Adrenal gland (tissue), 9 donors: ENCODE measurements at regions not wholly inside any gene's neighbourhood (a gene's known extent, or its start where the extent isn't known, plus 50 kb on each side); places are given as distances from the start of the nearest gene placed in this dataset.
"Not testable (repeated sequence)": the region's sequence is repeated elsewhere in the genome, so short reads cannot be mapped to it uniquely, and the experiment has no call there.

ENCODE experiments used
- DNase-seq, 7 donors: peaks; one replicate each; pipeline ENCODE4 v3.0.0-alpha.2; 2019 to 2020
- H3K27ac ChIP-seq, 5 donors: fragments of 200-600 bp; sonication (generic) in 4 of 5; 1 replicate in 3 of 5; 2 replicates in 2 of 5; pipeline versions ENCODE4 v1.5.1 to v1.8.0; 2016 to 2020; ENCODE audit warnings: mild to moderate bottlenecking in 1 of 5
- H3K27me3 ChIP-seq: fragments of 200-600 bp; 2 replicates; pipeline ENCODE4 v1.8.0; 2021
- H3K36me3 ChIP-seq, 2 donors: fragments of 200-600 bp; replicated peaks in 1 of 2; 1 replicate in 1 of 2; 2 replicates in 1 of 2; pipeline versions ENCODE4 v1.5.1 to v1.8.0; 2018 to 2022
- H3K4me1 ChIP-seq, 2 donors: fragments of 200-600 bp; replicated peaks in 1 of 2; 1 replicate in 1 of 2; 2 replicates in 1 of 2; pipeline versions ENCODE4 v1.5.1 to v1.8.0; 2018 to 2021
- H3K4me3 ChIP-seq, 4 donors: fragments of 200-600 bp; sonication (generic) in 3 of 4; one replicate each; pipeline ENCODE4 v1.5.1; 2016 to 2018
- H3K9me3 ChIP-seq, 3 donors: fragments of 200-600 bp; sonication (generic) in 1 of 3; replicated peaks in 1 of 3; 1 replicate in 2 of 3; 2 replicates in 1 of 3; pipeline versions ENCODE4 v1.5.1 to v1.8.0; 2016 to 2021
- POLR2A ChIP-seq, 2 donors: fragments of 450-650 bp; IDR thresholded peaks; one replicate each; pipeline ENCODE4 v1.6.1; 2017; ENCODE audit warnings: antibody characterized with exemption in 2 of 2, mild to moderate bottlenecking in 2 of 2, moderate library complexity in 1 of 2
- WGBS, 4 donors: extraction: QIAGEN DNeasy Blood & Tissue Kit in 2 of 4; methylation state at CpG; one replicate each; pipeline versions ENCODE4 v1.1.5 to v1.1.7; 2013 to 2017; 5-methylcytosine and 5-hydroxymethylcytosine counted together
- intact Hi-C, 2 donors: fragments of 100-400 bp; cut with DNase I; formaldehyde crosslinking; loops; one replicate each; pipeline versions ENCODE4 v1.14.1 to v1.15.0; 2022 to 2023
- TF ChIP-seq, protein P1 (sequence below), 6 experiments: fragments of 450-650 bp in 4 of 6; fragments of 200-600 bp in 2 of 6; sonication (generic) in 1 of 6; IDR thresholded peaks; 1 replicate in 5 of 6; 2 replicates in 1 of 6; pipeline versions ENCODE4 v1.5.1 to v1.8.0; 2016 to 2021; ENCODE audit warnings: antibody characterized with exemption in 6 of 6, mild to moderate bottlenecking in 2 of 6, moderate library complexity in 1 of 6
- donor health status: healthy with polysubstance abuse.
- donor health status: Bipolar disorder and iron deficiency.
- donor health status: DM: yes; HTN: yes; CAD: no.
- donor health status: DM: no; HTN: no; CAD: no.
- donor health status: DM: no; HTN: no; CAD: no.

DNA sequence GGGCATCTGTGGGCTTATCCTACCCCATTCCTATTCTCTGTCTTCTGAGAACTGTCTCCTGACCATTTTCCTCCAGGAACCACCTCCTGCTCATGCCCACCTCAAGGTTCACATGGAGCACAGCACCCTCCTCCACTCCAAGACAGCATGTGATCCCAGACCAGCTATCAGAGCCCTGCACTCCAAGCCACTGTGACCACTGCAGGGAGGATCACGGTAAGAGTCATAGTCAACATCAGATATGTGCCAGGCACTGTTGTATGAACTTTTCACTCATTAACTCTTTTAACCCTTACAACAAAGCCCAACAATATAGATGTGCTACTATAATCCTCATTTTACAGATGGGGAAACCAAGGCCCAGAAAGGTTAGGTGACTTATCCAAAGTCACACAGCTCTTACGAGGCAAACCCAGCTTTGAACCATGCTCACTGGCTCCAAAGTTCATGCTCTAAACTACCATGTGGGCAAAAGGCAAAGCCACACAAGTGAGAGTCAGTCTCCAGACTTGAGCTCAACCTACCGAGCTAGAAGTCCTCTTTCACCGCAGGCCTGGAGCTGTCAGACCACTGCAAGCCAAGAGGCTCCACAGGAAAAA is 115.1 kb upstream of the IQSEC1 start:
- no peak overlapping the region for H3K4me3 ChIP-seq
- WGBS, 4 donors = 90 to 98% (median 94%) methylated on average over 4 of the region's 4 CpGs
- intact Hi-C loops = no loop called here
- H3K27me3 ChIP-seq = no peaks in the 10 kb centered on the region
- H3K9me3 ChIP-seq = no peaks in the 10 kb centered on the region
- H3K36me3 ChIP-seq = no peaks in the 10 kb centered on the region
- no peak for DNase-seq
- H3K27ac ChIP-seq = no peak overlapping the region
- peaks cover 0 to 6% of the 10 kb centered on the region in 2 donors for H3K4me1 ChIP-seq
- TF ChIP-seq, protein P1, sequence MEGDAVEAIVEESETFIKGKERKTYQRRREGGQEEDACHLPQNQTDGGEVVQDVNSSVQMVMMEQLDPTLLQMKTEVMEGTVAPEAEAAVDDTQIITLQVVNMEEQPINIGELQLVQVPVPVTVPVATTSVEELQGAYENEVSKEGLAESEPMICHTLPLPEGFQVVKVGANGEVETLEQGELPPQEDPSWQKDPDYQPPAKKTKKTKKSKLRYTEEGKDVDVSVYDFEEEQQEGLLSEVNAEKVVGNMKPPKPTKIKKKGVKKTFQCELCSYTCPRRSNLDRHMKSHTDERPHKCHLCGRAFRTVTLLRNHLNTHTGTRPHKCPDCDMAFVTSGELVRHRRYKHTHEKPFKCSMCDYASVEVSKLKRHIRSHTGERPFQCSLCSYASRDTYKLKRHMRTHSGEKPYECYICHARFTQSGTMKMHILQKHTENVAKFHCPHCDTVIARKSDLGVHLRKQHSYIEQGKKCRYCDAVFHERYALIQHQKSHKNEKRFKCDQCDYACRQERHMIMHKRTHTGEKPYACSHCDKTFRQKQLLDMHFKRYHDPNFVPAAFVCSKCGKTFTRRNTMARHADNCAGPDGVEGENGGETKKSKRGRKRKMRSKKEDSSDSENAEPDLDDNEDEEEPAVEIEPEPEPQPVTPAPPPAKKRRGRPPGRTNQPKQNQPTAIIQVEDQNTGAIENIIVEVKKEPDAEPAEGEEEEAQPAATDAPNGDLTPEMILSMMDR (IDR thresholded peaks at IDR 0.05) = no peak
- no peak for TF ChIP-seq POLR2A (IDR thresholded peaks at IDR 0.05)

DNA sequence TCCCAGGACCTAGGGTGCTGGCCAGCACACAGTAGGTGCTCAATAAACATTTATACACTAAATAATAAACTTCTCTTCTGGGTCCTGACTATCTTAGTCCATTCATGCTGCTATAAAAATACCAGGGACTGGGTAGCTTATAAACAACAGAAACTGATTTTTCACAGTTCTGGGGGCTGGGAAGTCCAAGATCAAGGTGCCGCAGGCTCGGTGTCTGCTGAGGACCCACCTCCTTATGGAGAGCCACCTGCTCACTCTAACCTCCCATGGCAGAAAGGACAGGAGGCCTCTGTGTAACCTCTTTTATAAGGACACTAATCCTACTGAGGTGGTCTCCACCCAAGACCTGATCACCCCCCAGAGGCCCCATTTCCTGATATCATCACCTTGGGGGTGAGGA is 114.4 kb upstream of the IQSEC1 start:
- Histone ChIP-seq H3K27ac (no peak overlapping the region), H3K36me3 (no peaks in the 10 kb centered on the region), H3K4me1 (peaks cover 0 to 6% of the 10 kb centered on the region in 2 donors), H3K4me3 (no peak overlapping the region), H3K27me3 (no peaks in the 10 kb centered on the region), H3K9me3 (no peaks in the 10 kb centered on the region)
- intact Hi-C loops = no loop called here
- 90 to 95% (median 93%) methylated on average over 2 of the region's 2 CpGs for WGBS, 4 donors
- TF ChIP-seq POLR2A (IDR thresholded peaks at IDR 0.05) = no peak
- TF ChIP-seq, protein P1 (IDR thresholded peaks at IDR 0.05) = no peak
- no peak for DNase-seq

DNA sequence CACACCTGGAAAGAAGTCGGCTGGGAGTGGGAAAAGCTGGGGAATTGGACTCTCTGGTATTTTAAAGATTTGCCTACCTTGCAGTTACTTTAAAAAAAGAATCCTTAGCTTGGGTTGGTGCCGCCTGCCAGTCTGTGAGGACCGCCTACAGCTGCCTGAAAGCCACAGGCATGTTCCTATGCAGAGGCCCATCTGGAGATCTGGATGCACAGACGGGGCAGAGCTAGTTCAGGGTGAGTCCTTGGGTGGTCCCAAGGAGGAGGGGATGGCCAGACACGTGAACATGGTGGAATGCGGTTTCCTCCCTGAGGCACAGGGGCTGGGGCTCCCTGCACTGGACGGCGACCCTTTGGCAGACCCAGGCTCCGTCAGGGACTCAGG is 113.2 kb upstream of the IQSEC1 start:
- peaks cover 0 to 6% of the 10 kb centered on the region in 2 donors for H3K4me1 ChIP-seq
- 63 to 78% (median 72%) methylated on average over 9 of the region's 9 CpGs for WGBS, 4 donors
- no peak for DNase-seq
- no peak overlapping the region for H3K27ac ChIP-seq
- no peaks in the 10 kb centered on the region for H3K9me3 ChIP-seq
- no peaks in the 10 kb centered on the region for H3K27me3 ChIP-seq
- no peak overlapping the region for H3K4me3 ChIP-seq
- H3K36me3 ChIP-seq = no peaks in the 10 kb centered on the region
- intact Hi-C loops = no loop called here
- TF ChIP-seq POLR2A (IDR thresholded peaks at IDR 0.05) = no peak
- TF ChIP-seq, protein P1 (IDR thresholded peaks at IDR 0.05) = no peak

DNA sequence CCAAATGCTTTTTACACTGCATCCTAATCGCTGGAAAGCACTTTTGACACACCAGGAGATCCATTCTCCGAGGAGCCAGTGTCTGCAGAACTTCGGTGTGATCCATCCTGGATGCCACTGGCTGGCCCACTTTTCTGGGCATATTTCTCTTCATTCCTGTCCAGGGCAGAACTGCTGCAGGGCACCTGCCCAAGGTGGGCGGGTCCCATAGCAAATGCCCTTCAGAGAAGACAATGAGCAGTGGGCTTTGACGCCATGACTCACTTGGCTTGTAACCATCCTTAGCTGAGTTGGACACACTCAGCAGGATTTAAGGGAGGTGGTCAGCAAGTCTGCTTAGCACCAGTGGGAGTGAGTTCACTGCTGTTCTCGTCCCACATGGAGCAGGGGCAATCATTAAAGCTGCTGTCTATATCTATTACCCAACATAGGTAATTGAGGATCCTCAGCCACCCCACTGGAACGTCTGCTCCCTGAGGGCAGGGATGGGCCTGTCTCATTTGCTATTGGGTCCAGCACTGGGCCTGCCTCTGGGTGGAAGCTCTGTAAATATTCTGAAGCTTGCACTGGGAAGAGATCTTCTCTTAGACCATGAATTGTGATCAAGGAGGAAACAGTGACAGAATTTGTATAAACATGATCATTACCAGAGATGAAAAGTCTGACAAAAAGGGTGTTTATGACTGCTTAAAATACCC is 112.7 kb upstream of the IQSEC1 start:
- 75 to 78% (median 76%) methylated on average over 5 to 7 of the region's 7 CpGs for WGBS, 4 donors
- H3K4me3 ChIP-seq = no peak overlapping the region
- no peaks in the 10 kb centered on the region for H3K9me3 ChIP-seq
- no peaks in the 10 kb centered on the region for H3K27me3 ChIP-seq
- peaks cover 0 to 6% of the 10 kb centered on the region in 2 donors for H3K4me1 ChIP-seq
- H3K36me3 ChIP-seq = no peaks in the 10 kb centered on the region
- intact Hi-C loops = no loop called here
- peak in 1 of 7 donors; percentile 27 for DNase-seq
- TF ChIP-seq, protein P1 (IDR thresholded peaks at IDR 0.05) = no peak
- H3K27ac ChIP-seq = no peak overlapping the region

DNA sequence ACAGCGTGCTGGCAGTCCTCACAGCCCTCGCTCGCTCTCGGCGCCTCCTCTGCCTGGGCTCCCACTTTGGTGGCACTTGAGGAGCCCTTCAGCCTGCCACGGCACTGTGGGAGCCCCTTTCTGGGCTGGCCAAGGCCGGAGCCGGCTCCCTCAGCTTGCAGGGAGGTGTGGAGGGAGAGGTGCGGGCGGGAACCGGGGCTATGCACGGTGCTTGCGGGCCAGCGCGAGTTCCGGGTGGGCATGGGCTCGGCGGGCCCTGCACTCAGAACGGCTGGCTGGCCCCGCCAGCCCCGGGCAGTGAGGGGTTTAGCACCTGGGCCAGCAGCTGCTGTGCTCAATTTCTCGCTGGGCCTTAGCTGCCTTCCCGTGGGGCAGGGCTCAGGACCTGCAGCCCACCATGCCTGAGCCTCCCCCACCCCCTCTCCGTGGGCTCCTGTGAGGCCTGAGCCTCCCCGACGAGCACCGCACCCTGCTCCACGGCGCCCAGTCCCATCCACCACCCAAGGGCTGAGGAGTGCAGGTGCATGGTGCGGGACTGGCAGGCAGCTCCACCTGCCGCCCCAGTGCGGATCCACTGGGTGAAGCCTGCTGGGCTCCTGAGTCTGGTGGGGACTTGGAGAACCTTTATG is 106.5 kb upstream of the IQSEC1 start:
- H3K4me1 ChIP-seq, intact Hi-C loops, H3K27me3 ChIP-seq, H3K27ac ChIP-seq, H3K4me3 ChIP-seq, H3K9me3 ChIP-seq, H3K36me3 ChIP-seq, DNase-seq: not testable (repeated sequence)
- WGBS, 4 donors = 94 to 96% (median 96%) methylated on average over 16 to 32 of the region's 32 CpGs
